Esophagus squamous epithelium (tissue), 4 donors: ENCODE measurements at regions not wholly inside any gene's neighbourhood (a gene's known extent, or its start where the extent isn't known, plus 50 kb on each side); places are given as distances from the start of the nearest gene placed in this dataset.

ENCODE experiments used
- POLR2A ChIP-seq, 4 donors: fragments of 450-650 bp; IDR thresholded peaks; one replicate each; pipeline ENCODE4 v1.6.1; 2017; ENCODE audit warnings: antibody characterized with exemption in 4 of 4, mild to moderate bottlenecking in 4 of 4, moderate library complexity in 3 of 4
- TF ChIP-seq, protein P1 (sequence below), 6 experiments: fragments of 450-650 bp in 4 of 6; fragments of 200-600 bp in 2 of 6; sonication (generic) in 2 of 6; IDR thresholded peaks; one replicate each; pipeline ENCODE4 v1.5.1; 2016 to 2019; ENCODE audit warnings: antibody characterized with exemption in 6 of 6, mild to moderate bottlenecking in 4 of 6, moderate library complexity in 4 of 6

DNA sequence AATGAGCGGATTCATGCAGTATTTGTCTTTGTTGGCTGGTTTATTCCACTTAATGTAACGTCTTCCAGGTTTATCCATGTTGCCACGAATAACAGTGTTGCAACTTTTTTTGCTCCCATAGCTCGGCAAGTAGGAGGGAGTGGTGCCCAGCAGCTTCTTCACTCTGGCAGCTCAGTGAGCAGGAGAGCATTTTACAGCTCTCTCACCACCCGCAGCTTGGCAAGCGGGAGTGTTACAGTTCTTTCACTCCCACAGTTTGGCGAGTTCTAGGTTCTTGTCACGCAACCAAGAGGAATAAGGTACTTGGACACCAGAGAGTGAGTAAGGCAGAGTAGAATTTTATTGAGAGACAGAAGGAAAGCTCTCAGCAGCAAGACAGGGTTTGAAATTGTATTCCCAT is 935.2 kb downstream of the TBL1XR1 start:
- TF ChIP-seq, protein P1, sequence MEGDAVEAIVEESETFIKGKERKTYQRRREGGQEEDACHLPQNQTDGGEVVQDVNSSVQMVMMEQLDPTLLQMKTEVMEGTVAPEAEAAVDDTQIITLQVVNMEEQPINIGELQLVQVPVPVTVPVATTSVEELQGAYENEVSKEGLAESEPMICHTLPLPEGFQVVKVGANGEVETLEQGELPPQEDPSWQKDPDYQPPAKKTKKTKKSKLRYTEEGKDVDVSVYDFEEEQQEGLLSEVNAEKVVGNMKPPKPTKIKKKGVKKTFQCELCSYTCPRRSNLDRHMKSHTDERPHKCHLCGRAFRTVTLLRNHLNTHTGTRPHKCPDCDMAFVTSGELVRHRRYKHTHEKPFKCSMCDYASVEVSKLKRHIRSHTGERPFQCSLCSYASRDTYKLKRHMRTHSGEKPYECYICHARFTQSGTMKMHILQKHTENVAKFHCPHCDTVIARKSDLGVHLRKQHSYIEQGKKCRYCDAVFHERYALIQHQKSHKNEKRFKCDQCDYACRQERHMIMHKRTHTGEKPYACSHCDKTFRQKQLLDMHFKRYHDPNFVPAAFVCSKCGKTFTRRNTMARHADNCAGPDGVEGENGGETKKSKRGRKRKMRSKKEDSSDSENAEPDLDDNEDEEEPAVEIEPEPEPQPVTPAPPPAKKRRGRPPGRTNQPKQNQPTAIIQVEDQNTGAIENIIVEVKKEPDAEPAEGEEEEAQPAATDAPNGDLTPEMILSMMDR (IDR thresholded peaks at IDR 0.05): no peak
- no peak for TF ChIP-seq POLR2A (IDR thresholded peaks at IDR 0.05)
